Liver (tissue), 7 donors: ENCODE measurements at regions not wholly inside any gene's neighbourhood (a gene's known extent, or its start where the extent isn't known, plus 50 kb on each side); places are given as distances from the start of the nearest gene placed in this dataset.

Experiments
- DNase-seq: peaks from one replicate; pipeline ENCODE4 v3.0.0-alpha.2; 2017; ENCODE audit warnings: low spot score
- H3K27ac ChIP-seq, 2 donors: one replicate each; pipeline ENCODE4 v1.7.0; 2013; ENCODE audit warnings: inconsistent platforms in 2 of 2, low read length in 2 of 2, control low read depth in 1 of 2, low read depth in 1 of 2, mild to moderate bottlenecking in 1 of 2
- H3K27me3 ChIP-seq, 4 donors: one replicate each; pipeline versions ENCODE4 v1.6.1 to v1.7.0; 2013; ENCODE audit warnings: low read length in 3 of 4, inconsistent platforms in 1 of 4, mild to moderate bottlenecking in 1 of 4, moderate library complexity in 1 of 4; ENCODE audit not compliant: control insufficient read depth in 4 of 4, insufficient read depth in 4 of 4
- H3K36me3 ChIP-seq, 4 donors: one replicate each; pipeline versions ENCODE4 v1.6.1 to v1.7.0; 2013; ENCODE audit warnings: low read length in 3 of 4, mild to moderate bottlenecking in 3 of 4, low read depth in 1 of 4, moderate library complexity in 1 of 4; ENCODE audit not compliant: control insufficient read depth in 4 of 4, insufficient read depth in 3 of 4
- H3K4me1 ChIP-seq, 4 donors: one replicate each; pipeline versions ENCODE4 v1.6.1 to v1.7.0; 2013; ENCODE audit warnings: low read length in 3 of 4, mild to moderate bottlenecking in 3 of 4, moderate library complexity in 1 of 4; ENCODE audit not compliant: control insufficient read depth in 4 of 4, insufficient read depth in 4 of 4
- H3K4me3 ChIP-seq, 3 donors: one replicate each; pipeline versions ENCODE4 v1.6.1 to v1.7.0; 2013; ENCODE audit warnings: low read length in 3 of 3, control low read depth in 1 of 3, low read depth in 1 of 3, mild to moderate bottlenecking in 1 of 3
- H3K9ac ChIP-seq, 2 donors: one replicate each; pipeline ENCODE4 v1.7.0; 2013; ENCODE audit warnings: low read length in 2 of 2, mild to moderate bottlenecking in 2 of 2, moderate library complexity in 2 of 2, control low read depth in 1 of 2, low read depth in 1 of 2
- H3K9me3 ChIP-seq, 4 donors: one replicate each; pipeline versions ENCODE4 v1.6.1 to v1.7.0; 2013; ENCODE audit warnings: low read length in 3 of 4; ENCODE audit not compliant: control insufficient read depth in 4 of 4
- EGR1 ChIP-seq, 2 donors: IDR thresholded peaks; 2 replicates each; pipeline ENCODE4 v1.6.1; 2016 to 2018; ENCODE audit warnings: antibody characterized with exemption in 2 of 2, low read depth in 2 of 2
- FOXA2 ChIP-seq: IDR thresholded peaks from 2 replicates; pipeline ENCODE4 v1.6.1; 2016; ENCODE audit warnings: antibody characterized with exemption
- GABPA ChIP-seq, 2 donors: IDR thresholded peaks in 1 of 2; conservative IDR thresholded peaks in 1 of 2; 2 replicates each; pipeline ENCODE4 v1.6.1; 2016; ENCODE audit warnings: antibody characterized with exemption in 2 of 2, mild to moderate bottlenecking in 1 of 2, moderate library complexity in 1 of 2
- HNF4A ChIP-seq, 2 donors: conservative IDR thresholded peaks; 2 replicates each; pipeline ENCODE4 v1.6.1; 2016; ENCODE audit warnings: antibody characterized with exemption in 2 of 2, mild to moderate bottlenecking in 2 of 2
- HNF4G ChIP-seq: IDR thresholded peaks from 2 replicates; pipeline ENCODE4 v1.6.1; 2016; ENCODE audit warnings: antibody characterized with exemption
- RAD21 ChIP-seq, 2 donors: IDR thresholded peaks; 2 replicates each; pipeline ENCODE4 v1.6.1; 2016; ENCODE audit warnings: antibody characterized with exemption in 2 of 2, mild to moderate bottlenecking in 2 of 2
- RXRA ChIP-seq, 2 donors: IDR thresholded peaks; 2 replicates each; pipeline ENCODE4 v1.6.1; 2017 to 2018; ENCODE audit warnings: antibody characterized with exemption in 2 of 2, mild to moderate bottlenecking in 1 of 2
- SP1 ChIP-seq: IDR thresholded peaks from 2 replicates; pipeline ENCODE4 v1.6.1; 2018; ENCODE audit warnings: antibody characterized with exemption, mild to moderate bottlenecking
- TAF1 ChIP-seq: conservative IDR thresholded peaks from 2 replicates; pipeline ENCODE4 v1.6.1; 2016; ENCODE audit warnings: antibody characterized with exemption, mild to moderate bottlenecking
- YY1 ChIP-seq: IDR thresholded peaks from 2 replicates; pipeline ENCODE4 v1.6.1; 2016; ENCODE audit warnings: antibody characterized with exemption, mild to moderate bottlenecking
- ZBTB33 ChIP-seq: IDR thresholded peaks from 2 replicates; pipeline ENCODE4 v1.6.1; 2016; ENCODE audit warnings: antibody characterized with exemption
- WGBS: extraction: QIAGEN DNeasy Blood & Tissue Kit; methylation state at CpG from one replicate; pipeline ENCODE4 v1.1.7; 2013; 5-methylcytosine and 5-hydroxymethylcytosine counted together
- TF ChIP-seq, protein P1 (sequence below): IDR thresholded peaks from 2 replicates; pipeline ENCODE4 v1.6.1; 2016; ENCODE audit warnings: antibody characterized with exemption, mild to moderate bottlenecking
- TF ChIP-seq, protein P2 (sequence below): IDR thresholded peaks from 2 replicates; pipeline ENCODE4 v1.6.1; 2016; ENCODE audit warnings: antibody characterized with exemption
- donor health status: healthy.
- donor health status: healthy.
- donor health status: healthy.
- donor health status: healthy.

- DNase-seq: no peak
- Histone ChIP-seq H3K9ac (no peak overlapping the region), H3K4me3 (no peak overlapping the region), H3K27ac (no peak overlapping the region), H3K27me3 (no peaks in the 10 kb centered on the region), H3K36me3 (no peaks in the 10 kb centered on the region), H3K4me1 (no peaks in the 10 kb centered on the region), H3K9me3 (no peaks in the 10 kb centered on the region)
- TF ChIP-seq HNF4G (no peak), RAD21 (IDR thresholded peaks at IDR 0.05) (no peak), GABPA (IDR thresholded peaks at IDR 0.05 in 1 of 2, conservative IDR thresholded peaks at IDR 0.05 in 1 of 2) (no peak), ZBTB33 (no peak), RXRA (IDR thresholded peaks at IDR 0.05) (no peak), FOXA2 (no peak)
- TF ChIP-seq, protein P1, sequence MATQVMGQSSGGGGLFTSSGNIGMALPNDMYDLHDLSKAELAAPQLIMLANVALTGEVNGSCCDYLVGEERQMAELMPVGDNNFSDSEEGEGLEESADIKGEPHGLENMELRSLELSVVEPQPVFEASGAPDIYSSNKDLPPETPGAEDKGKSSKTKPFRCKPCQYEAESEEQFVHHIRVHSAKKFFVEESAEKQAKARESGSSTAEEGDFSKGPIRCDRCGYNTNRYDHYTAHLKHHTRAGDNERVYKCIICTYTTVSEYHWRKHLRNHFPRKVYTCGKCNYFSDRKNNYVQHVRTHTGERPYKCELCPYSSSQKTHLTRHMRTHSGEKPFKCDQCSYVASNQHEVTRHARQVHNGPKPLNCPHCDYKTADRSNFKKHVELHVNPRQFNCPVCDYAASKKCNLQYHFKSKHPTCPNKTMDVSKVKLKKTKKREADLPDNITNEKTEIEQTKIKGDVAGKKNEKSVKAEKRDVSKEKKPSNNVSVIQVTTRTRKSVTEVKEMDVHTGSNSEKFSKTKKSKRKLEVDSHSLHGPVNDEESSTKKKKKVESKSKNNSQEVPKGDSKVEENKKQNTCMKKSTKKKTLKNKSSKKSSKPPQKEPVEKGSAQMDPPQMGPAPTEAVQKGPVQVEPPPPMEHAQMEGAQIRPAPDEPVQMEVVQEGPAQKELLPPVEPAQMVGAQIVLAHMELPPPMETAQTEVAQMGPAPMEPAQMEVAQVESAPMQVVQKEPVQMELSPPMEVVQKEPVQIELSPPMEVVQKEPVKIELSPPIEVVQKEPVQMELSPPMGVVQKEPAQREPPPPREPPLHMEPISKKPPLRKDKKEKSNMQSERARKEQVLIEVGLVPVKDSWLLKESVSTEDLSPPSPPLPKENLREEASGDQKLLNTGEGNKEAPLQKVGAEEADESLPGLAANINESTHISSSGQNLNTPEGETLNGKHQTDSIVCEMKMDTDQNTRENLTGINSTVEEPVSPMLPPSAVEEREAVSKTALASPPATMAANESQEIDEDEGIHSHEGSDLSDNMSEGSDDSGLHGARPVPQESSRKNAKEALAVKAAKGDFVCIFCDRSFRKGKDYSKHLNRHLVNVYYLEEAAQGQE: no peak
- TF ChIP-seq, protein P2, sequence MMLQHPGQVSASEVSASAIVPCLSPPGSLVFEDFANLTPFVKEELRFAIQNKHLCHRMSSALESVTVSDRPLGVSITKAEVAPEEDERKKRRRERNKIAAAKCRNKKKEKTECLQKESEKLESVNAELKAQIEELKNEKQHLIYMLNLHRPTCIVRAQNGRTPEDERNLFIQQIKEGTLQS: no peak
These were observed 173.0 kb upstream of the UFM1 start for GRCh38 chr13:38176664-38177063.

GRCh38 chr13:38173403-38173802 is 176.2 kb upstream of the UFM1 start:
- H3K9me3 ChIP-seq: no peaks in the 10 kb centered on the region
- H3K36me3 ChIP-seq: no peaks in the 10 kb centered on the region
- no peak for TF ChIP-seq SP1
- TF ChIP-seq GABPA (IDR thresholded peaks at IDR 0.05 in 1 of 2, conservative IDR thresholded peaks at IDR 0.05 in 1 of 2): no peak
- no peak for TF ChIP-seq HNF4A (conservative IDR thresholded peaks at IDR 0.05)
- TF ChIP-seq, protein P2: no peak
- no peak for TF ChIP-seq YY1
- no peak for TF ChIP-seq TAF1
- TF ChIP-seq, protein P1: no peak
- no peak for TF ChIP-seq FOXA2
- TF ChIP-seq EGR1 (IDR thresholded peaks at IDR 0.05; ENCODE audit: low read depth in 2 of 2): no peak
- H3K9ac ChIP-seq: no peak overlapping the region
- no peak overlapping the region for H3K4me3 ChIP-seq
- no peak for DNase-seq
- H3K27me3 ChIP-seq: no peaks in the 10 kb centered on the region
- H3K27ac ChIP-seq: no peak overlapping the region
- WGBS: 92% methylated on average over 1 of the region's 1 CpG
- H3K4me1 ChIP-seq: no peaks in the 10 kb centered on the region
